ENCODE measurements at regions not wholly inside any gene's neighbourhood (a gene's known extent, or its start where the extent isn't known, plus 50 kb on each side); places are given as distances from the start of the nearest gene placed in this dataset.

- TF ChIP-seq CTCF (IDR thresholded peaks at IDR 0.05; ENCODE audit: low read depth, low read length, poor library complexity, severe bottlenecking) = no peak
- TF ChIP-seq EZH2phosphoT487 (IDR thresholded peaks at IDR 0.05; ENCODE audit: borderline replicate concordance, low read length) = no peak
Measured at GRCh38 chr22:48118654-48119053, 1356.2 kb downstream of the TBC1D22A start.
